DMS114 treated with DMSO at 0.1 percent for 48 hours (cell line): ENCODE measurements at regions not wholly inside any gene's neighbourhood (a gene's known extent, or its start where the extent isn't known, plus 50 kb on each side); places are given as distances from the start of the nearest gene placed in this dataset.

ENCODE experiments used
- DNase-seq: peaks from one replicate; lab custom pipeline; 2025; ENCODE audit not compliant: unreplicated experiment; lab: John Stamatoyannopoulos, UW

DNA sequence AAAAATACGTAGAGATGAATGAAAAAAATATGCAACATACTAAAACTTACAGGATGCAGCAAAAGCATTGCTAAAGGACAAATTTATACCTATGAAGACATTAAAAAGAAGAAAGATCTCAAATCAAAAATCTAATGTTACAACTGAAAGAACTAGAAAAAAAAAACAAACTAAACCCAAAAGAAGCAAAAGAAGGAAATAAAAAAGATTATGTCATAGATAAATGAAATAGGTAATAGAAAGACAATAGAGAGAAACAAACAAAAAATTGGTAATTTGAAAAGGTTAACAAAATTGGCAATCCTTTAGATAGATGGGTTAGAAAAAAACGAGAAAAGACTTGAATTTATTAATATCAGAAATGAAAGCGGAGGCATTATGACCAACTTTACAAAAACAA, 1000.2 kb downstream of the TLE4 start:
- no peak for DNase-seq

DNA sequence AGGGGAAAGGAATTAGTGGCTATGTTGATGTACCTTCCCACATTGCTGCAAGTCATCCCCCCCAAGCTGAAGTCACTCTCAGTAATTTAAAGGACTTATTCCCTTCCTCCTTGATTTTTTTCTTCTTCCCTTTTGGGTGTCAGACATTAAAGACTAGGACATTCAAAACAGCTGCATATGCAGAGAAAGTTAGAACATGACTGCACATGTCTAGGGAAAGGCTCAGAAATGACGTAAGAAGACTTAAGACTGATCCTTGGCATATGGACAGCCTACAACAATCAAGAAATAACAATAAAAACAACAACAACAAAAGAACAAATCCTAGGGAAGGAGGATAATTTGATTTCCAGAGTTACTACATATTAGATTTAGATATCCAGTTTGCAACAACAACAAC, 997.5 kb downstream of the TLE4 start:
- no peak for DNase-seq

DNA sequence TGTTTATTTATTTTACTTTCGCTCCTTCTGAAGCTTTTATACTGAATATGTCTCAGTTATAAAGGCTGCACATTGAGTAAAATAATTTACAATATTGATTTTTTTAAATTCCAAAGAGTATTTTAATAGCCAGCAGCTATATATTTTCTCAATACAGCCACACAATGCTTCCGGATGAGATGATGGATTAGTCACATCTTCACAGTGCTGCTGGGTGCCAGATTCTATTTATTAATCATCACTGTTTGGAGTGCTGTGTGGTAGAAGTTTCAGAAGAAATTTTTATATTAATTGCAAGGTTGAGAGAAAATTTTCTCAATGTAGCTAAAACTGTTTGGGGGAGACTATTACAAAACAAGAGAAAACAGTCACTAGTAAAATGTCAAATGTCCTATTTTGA, 989.8 kb downstream of the TLE4 start:
- no peak for DNase-seq

DNA sequence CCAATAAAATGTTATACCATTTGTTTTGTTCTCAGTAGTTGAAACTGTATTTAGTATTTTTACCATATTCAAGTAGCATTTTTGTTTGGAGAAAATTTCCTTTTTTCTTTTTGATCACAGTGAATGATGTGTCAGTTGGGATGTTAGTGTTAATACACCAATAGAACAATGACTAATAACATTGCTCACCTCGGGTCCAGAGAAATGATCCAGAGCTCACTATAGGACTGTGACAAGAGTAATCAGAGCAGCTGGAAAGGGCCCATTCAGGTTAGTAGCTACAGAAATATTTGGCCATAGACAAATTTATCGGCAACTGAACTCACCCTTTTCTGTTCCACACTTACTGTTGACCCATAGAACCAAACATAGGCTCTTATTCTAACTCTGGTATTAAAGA, 989.2 kb downstream of the TLE4 start:
- no peak for DNase-seq

DNA sequence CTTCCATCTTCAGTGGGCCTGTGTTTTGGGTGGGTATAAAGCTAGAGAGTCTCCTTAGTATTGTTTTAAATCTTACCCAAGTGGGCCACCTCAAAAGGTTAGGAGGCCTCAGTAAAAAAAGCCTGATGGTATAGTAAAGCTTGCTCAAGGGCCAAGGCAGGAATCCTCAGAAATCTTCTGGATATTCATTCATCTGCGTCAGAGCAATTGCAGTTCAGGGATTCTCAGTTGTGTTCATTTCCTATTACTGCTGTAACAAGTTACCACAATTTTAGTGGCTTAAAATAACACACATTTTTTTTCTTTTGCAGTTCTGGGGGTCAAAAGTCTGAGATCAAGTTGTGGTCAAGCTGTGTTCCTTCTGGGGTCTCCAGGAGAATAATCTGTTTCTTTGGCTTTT, 985.5 kb downstream of the TLE4 start:
- DNase-seq, result no peak

DNA sequence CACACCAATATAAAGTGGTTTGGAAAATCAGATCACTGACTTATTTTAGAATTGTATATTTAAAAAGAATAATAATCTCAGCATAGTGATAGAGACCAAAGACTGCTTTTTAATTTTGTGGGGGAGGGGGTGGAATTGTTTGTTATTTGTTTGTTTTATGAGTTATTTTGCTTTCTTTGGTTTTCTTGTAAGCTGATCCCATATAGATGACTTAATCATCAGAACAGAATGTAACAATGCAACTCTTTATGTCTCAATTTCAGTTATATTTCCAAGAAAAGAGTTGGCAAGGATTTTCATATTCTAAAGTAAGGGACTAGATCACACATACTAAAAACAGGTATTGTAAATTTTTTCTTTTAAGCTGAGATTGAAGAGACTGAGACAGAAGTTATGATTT, 984.9 kb downstream of the TLE4 start:
- DNase-seq, result no peak

DNA sequence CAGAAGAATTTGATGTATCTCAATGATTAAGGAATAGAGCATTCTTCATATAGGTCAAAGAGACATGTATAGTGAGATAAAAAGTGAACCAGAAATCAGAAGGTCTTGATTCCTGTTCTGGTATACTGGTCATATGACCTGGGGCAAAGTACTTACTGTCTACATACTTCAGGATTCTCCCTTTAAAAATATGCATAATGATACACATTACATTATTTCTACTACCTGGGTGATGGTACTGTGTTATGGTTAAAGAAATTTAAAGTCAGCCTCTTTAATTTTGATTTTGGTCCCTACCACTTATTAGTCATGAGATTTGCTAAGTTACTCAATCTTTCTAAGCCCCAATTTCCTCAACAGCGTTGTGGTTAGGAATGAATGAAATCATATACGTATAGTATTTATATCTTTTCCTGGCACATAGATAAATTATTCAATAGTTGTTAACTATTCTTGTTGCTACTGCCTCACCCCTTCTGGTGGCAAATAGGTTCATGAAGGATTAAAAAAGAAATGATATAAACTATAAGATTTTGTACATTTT, 984.1 kb downstream of the TLE4 start:
- no peak for DNase-seq

DNA sequence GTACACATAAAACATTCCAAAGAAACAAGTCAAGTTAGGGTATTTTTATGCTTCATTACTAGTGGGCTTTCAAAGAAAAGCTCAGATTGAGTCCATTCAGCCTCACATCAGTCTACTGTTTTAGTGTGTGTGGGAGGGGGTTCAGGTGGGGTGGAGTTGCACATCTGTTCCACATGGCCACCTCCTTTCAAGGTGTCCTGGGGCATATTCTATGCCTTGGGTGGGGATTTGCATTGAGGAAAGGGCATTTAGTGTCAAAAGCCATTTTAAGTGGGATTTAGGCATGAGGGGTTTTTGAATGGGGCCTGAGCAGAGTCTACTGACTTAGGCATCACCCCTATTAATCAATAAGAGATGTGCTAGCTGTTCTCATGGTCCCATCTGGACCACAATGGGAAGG, 983.1 kb downstream of the TLE4 start:
- DNase-seq, result no peak

DNA sequence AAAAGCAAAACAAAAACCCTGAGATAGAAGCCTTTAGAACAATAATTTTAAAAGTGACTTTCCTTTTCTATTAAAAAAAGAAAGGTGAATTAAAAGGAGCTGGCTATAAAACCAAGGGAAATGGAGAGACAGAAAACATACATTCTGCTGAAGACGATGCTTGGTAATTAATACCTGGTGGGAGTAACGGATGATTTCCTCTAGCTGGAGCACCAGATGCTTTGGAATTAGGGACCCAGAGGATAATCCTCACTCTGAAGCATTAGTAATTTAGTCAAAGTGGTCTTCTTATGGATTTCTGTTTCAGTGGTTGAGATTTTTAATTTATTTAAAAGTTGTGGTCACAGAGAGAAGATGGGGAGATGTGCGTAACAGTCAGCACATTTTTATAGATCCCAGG, 982.5 kb downstream of the TLE4 start:
- no peak for DNase-seq

DNA sequence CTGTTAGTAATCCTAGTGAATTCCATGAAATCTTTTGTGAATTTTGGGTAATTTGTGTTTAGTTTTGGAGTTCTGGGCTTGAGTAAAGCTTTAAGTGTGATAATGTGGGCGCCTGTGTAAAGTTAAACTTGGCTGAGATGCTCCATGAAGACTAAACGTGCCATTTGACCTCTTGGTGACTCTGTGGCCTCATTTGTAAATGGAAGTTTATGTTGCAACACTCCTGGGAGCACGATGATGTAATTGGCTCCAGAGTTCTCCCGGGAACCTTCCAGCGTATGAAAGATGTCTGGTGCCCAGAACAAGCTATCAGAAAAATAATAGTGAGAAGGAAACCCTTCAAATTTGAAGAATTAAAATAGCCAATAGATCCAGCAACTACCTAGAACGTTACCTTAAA, 981.2 kb downstream of the TLE4 start:
- DNase-seq, result no peak

DNA sequence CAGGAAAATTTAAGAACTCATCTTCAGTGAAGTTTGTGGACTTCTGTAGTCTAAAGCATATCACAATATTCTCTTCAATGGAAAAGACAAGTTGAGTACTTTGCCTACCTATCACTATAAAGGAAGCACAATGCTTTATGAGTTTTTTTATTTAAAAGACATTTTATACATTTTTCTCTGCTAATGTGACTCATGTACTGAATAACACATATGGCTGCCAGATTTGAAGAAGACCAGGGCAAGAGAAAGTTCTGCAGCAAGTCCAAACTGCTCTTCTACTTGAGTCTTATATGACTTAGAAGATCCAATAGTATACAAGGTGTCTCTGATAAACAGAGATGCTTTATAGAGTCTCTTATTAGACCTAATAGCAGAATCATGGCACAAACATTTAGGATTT, 978.4 kb downstream of the TLE4 start:
- DNase-seq, result no peak

DNA sequence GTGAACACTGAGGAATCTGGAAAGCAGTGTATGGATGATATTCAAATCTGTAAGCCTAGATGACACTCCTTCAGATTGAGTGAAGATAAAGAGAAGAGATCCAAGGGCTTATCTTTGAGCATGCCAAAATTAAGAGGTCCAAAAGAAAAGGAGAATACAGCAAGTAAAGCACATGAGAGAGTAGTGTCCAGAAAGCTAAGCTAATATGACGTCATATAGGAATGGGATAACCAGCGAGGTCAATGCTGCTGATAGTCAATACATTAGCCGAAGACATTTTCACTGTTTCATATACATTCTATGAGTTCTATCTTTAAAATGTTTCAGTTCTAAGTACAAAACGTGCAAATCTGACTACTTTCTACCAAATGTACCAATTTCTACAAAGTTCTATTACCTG, 975.8 kb downstream of the TLE4 start:
- DNase-seq, result no peak

DNA sequence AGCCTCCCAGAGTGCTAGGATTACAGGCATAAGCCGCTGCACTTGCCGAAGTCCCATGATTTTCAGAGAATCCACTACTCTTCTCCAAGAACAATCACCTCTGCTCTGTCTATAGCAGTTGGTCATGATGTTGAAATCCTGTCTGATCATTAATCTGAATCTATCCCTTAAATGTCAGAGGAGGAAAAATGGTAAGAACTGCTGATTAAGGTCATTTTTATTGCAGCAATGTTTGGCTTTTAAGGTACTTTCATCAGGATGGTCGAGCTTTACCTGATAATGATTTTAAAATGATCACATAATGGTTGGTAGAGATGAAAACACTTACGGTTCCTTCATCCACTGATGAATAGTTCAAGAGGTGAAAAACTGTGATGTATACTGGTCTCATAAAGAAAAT, 968.6 kb downstream of the TLE4 start:
- DNase-seq, result no peak

DNA sequence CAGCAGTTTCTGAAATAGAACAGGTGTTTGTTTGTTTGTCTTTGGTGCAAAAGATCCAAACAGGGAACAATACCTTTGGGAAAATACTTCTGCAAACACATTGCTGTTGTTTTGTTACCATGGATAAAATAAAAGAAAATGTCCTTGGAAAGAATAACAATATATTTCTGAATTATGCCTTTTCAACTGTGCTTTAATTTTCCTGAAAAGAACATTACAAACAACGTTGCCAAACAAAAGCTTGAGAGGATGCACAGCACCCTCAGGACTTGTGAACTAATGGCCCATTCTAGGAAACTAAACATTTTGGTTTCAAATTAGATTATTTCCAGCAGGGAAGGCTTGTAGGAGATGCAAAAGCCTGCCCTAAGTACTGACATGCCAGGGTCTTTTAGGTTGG, 967.2 kb downstream of the TLE4 start:
- DNase-seq, result no peak

DNA sequence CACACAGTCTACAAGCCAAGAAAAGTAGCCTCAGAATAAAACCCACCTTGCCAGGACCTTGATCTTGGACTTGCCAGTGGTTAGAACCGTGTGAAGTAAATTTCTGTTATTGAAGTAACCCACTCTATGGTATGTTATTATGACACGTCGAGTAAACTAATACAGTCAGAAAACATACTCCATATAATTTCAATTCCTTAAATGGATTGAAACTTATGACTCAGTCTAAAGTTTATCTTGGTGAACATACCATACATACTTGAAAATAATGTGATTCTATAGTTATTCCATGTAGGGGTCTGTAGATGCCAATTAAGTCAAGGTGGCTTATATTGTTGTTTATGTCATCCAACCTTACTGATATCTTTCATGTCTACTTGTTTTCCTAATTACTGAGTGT, 950.7 kb downstream of the TLE4 start:
- DNase-seq, result no peak

DNA sequence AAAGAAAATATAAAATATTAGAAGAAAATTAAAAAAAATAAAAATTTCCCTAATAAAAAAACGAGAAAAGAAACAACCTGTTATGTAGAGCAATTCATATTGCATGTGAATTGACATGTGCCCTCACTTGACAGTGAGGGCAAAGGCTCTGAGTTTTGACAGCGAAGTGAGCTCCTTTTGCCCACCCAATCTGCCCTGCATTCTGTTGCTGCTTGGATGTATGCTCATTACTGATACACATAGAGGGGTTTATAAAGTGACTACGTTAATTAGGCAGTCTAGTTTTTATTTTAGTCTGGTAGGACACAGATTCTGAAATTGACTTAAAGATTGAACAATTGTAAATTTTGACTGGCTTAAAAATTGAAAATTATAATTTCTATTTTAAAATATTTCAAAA, 949.4 kb downstream of the TLE4 start:
- no peak for DNase-seq

DNA sequence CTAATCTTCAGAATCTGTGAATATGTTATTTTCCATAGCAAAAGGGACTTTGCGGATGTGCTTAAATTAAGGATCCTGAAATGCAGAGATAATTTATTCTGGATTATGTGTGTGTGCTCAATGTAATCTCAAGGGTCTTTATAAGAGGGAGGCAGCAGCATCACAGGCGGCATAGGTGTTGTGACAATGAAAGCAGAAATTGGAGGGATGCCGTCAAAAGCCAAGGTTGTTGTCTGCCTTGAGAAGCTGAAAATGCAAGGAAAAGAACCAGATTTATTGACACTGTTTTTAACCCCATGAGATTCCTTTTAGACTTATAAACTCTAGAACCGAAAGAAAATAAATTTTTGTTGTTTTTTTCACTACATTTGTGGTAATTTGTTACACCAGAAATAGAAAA, 948.5 kb downstream of the TLE4 start:
- no peak for DNase-seq

DNA sequence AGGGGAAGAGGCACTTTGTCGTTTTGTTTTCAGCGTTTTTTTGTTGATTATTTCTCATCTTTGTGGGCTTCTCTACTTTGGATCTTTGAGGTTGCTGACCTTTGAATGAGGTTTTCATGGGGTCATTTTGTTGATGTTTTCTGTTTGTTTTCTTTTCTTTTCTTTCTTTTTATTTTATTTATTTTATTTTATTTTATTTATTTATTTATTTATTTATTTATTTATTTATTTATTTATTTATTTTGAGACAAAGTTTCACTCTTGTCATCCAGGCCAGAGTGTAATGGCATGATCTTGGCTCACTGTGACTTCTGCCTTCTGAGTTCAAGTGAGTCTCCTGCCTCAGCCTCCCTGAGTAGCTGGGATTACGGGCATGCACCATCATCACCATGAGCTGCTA, 946.7 kb downstream of the TLE4 start:
- no peak for DNase-seq

DNA sequence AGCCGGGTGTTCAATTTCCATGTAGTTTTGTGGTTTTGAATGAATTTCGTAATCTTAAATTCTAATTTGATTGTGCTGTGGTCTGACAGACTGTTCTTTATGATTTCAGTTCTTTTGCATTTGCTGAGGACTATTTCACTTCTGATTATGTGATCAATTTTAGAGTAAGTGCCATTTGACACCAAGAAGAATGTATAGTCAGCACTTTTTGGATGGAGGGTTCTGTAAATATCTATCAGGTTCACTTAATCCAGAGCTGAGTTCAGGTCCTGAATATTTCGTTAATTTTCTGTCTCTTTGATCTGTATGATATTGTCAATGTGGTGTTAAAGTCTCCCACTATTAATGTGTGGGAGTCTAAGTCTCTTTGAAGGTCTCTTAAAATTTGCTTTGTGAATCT, 944.9 kb downstream of the TLE4 start:
- no peak for DNase-seq

DNA sequence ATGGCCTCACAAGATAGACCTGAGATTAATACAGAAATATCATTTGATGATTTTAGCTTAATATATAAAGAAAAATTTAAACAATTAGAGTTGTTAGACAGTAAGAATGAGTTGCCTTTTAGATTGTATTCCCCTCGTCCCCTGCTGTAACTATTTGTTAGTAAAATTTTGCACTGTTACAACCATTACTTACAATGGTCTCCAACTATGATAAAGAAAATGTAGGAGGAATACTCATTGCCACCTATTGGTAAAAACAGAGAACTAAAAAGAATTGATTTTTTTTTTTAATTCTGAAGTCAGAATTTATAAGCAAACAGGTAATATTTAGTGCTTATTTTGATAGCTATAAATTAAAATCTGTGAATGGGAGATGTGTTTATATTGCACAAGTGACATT, 937.6 kb downstream of the TLE4 start:
- DNase-seq, result no peak

DNA sequence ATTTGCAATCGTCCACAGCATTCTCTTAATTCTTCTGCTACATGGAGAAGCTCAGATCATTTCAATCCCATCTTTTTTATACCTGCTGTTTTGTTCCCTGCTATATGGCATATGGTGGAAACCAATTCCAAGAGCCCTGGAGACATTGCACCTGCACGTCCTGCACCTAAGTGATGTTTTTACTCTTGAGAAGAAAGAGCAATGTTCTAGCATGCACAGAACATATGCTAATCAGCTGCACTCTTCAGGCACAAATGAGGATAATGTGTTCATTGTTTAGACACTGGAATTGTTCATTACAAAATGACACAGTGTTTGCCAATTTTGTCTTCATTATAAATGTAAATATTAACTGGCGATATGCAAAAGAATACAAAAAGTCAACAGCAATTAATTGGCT, 935.8 kb downstream of the TLE4 start:
- DNase-seq, result no peak

DNA sequence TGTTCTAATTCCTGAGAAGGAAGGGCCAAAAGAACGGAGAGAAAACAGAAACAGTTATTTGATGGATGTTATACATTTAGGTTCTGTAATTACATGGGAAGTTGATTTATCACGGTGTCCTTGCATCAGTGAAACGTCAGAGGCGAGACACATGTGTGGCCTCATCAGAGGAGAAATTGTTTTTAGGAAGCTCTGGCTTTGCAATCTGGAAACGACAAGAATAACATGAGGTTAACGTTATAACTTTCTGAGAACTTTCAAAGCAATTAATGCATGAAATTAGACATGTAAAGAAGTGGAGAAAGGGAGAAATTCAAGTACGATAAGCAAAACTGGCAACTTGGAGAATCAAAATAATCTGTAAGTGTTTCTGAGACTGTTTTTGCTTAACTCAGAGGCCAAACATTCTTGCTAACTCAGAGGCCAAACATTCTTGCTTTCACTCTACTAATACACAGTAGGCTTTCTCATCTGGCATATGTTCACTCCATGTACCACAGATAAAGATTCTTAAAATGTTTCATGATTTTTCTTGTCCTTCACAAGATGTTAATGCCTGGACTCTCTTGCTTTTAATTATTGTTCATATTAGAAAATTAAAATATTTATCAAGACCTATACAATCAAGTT, 933.0 kb downstream of the TLE4 start:
- DNase-seq, result no peak

DNA sequence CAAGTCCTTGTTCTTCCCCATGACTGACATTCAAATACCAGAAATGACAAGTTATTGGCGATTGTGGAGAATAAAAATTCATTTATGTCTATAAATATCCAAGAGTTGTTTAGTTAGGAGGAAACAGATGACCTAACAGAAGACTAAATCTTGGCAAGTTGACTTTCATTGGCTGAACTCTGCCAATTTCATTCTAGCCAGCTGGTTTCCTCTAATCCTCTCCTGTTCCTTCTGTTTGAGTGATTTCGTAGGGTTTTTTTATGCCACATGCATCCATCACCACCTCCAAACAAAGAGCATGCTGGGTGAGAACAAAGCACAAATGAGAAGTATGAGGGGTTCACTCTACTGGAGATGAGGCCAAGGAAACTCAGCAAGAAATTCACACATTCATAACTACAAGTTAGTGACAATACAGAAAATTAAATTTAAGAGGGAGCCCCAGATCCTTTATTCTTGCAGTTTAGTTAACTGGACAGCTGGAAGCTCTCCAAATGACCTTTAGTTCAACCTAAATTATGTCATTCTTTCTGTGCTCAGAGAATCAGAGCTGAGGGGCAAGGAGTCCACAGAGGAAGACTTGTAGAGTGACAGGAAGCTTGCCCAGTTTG, 932.0 kb downstream of the TLE4 start:
- no peak for DNase-seq
